HG02840 (cell line): ENCODE measurements at regions not wholly inside any gene's neighbourhood (a gene's known extent, or its start where the extent isn't known, plus 50 kb on each side); places are given as distances from the start of the nearest gene placed in this dataset.

ENCODE experiments used
- ATAC-seq: cut with Tn5 transposase; IDR thresholded peaks from one replicate; pipeline ENCODE4 v1.9.1; 2021; ENCODE audit warnings: mild to moderate bottlenecking, moderate library complexity, moderate number of reproducible peaks; ENCODE audit not compliant: unreplicated experiment, low FRiP score

DNA sequence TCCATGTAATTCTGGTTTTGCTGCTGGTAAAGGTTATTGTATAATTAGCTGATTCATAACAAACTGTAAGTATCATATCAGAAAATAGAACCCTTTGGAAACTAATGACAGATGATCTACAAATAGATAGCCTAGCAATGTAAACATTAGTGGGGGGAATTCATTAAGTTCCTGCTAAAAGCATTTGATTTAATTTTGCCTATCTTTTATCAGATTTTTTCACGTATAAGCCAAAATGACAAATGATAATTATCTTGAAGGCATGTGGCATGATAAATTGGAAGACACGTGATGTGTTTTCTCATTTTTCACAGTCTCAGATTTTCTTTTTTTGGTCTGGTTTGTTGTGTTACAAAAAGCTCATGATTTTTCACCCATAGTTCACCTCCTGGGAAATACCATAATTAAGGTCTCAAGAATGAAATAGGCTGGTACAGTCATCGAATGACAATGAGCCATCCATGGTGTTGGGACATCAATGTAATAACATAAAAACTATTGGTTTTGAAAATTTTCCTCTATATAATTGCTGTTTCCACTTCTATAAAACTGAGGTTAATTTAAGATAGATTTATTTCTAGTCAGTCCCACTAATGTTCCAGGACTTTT lies 325.9 kb upstream of the TBL1XR1 start:
- ATAC-seq = no peak

GRCh38 chr3:177523872-177524438 lies 326.7 kb upstream of the TBL1XR1 start:
- no peak for ATAC-seq

- no peak for ATAC-seq
These were observed 327.5 kb upstream of the TBL1XR1 start for GRCh38 chr3:177524742-177525141.

DNA sequence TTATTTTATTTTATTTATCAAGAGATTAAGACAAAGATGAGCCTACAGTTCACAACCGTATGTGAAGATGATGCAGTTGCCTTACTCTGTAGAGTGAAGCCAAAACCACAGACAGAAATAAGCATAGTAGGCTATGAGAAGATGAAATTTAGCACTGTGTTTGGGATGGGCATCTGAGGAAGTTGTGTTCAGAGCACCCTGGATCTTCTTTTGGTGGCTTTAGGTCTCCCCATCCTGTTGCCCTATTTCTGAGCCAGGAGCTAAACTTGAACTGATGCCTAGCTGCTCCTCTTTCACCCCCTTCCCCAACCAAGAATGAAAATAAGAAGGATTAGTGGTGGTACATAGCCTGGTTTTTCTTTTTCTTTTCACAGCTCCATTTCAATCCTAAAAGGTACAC lies 328.1 kb upstream of the TBL1XR1 start:
- ATAC-seq = no peak

GRCh38 chr3:177525987-177526712 lies 328.9 kb upstream of the TBL1XR1 start:
- ATAC-seq = no peak

DNA sequence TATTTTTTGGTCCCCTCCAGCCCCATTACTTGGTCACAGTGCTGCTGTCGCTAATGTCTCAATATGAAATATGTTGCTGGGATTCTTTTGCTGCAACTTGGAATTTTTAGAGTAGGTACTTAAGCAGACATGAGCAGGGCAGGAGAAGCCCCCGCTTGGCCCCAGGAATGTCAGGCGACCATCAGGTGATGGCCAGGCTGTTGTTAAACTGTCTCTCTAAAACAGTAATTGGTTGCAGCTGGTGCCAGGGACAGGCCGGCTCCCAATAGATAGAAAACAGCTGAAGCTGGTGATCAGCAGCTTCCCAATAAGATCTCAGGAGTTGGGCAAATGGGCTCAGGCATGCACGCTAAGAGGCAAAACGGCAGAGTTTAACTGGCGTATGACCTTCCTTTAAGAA lies 329.9 kb upstream of the TBL1XR1 start:
- no peak for ATAC-seq

GRCh38 chr3:177528306-177529070 lies 331.2 kb upstream of the TBL1XR1 start:
- no peak for ATAC-seq

DNA sequence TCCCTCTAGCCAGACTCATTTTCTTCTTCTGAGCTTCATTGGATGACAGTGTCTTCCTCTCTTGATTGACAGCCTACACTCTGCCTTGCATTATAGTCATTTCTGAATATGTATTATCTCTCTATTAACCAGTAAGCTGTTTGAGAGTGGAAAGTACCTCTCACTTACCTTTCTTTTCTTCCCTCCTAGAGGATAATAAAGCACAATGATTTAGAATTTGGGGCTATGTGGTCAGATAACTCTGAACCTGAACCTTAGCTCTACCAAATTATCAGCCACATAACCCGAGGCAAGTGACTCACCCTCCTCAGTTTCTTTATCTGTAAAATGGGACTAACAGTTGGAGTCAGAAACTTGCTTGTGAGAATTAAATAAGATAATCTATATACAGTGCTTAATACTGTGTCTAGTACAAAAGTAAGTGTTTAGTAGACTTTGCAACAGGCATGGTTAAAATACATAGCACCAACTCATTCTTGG lies 331.8 kb upstream of the TBL1XR1 start:
- no peak for ATAC-seq

GRCh38 chr3:177529716-177530335 lies 332.5 kb upstream of the TBL1XR1 start:
- ATAC-seq = no peak

GRCh38 chr3:177530908-177531307 lies 333.6 kb upstream of the TBL1XR1 start:
- ATAC-seq = no peak

- no peak for ATAC-seq
These were observed 339.6 kb upstream of the TBL1XR1 start for GRCh38 chr3:177536873-177537272.

DNA sequence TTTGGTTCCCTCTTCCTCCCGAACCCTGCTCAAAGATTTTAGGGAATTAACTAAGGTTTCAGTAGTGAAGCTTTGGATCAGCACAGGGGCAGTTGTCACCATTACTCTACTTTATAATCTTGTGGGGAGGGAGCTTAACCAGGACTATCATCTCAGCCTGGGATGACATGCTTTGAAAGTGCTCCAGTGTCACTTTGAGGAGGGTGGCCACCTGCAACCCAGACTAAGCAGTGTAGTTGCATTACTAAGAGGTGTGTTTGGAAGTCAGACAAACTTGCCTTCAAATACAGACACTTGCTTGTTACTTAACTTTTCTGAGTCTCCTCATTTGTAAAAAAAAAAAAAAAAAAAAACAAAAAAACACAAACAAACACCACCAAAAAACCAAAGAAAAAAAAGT lies 340.3 kb upstream of the TBL1XR1 start:
- no peak for ATAC-seq

GRCh38 chr3:177538048-177538749 lies 340.9 kb upstream of the TBL1XR1 start:
- no peak for ATAC-seq

GRCh38 chr3:177538750-177539730 lies 341.8 kb upstream of the TBL1XR1 start:
- peak; percentile 73 for ATAC-seq

DNA sequence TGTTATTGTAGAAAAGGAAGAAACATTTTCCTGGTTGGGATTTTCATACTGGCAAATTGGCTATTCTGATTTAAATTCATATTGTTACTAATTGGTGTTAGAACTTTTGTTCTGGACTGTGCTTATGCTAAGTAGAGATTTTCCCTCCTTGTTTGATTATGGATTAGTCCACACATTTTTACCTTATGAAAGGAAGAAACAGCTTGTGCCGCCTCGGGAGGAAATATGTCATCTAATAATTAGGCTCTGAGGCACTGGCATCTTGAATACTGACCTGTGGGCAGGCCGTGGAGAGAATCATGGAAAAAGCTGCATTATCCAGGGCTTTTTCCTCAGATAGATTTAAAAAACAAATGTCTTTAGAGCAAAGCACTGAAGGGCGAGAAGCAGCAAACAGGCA lies 344.3 kb upstream of the TBL1XR1 start:
- ATAC-seq = no peak

DNA sequence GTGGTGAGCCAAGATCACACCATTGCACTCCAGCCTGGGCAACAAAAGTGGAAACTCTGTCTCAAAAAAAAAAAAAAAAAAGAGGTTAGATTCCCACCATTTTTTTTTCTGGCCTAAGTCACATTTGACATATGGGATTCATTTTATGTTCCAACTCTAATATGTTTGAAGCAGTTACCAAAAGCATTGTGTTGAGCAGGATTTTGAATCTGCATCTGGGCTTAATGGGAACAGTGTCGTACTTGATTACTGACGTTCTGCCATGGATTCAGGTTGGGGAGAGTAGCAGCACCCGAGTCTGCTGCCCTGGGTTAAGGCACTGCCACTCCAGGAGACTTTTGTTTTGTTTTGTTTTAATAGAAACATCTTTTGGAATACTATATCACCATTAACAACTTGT lies 348.7 kb upstream of the TBL1XR1 start:
- ATAC-seq = no peak

- no peak for ATAC-seq
These were observed 350.5 kb upstream of the TBL1XR1 start for GRCh38 chr3:177547711-177548350.

- no peak for ATAC-seq
These were observed 353.4 kb upstream of the TBL1XR1 start for GRCh38 chr3:177550667-177551066.
